Endothelial cell of umbilical vein (primary cell): ENCODE measurements at regions not wholly inside any gene's neighbourhood (a gene's known extent, or its start where the extent isn't known, plus 50 kb on each side); places are given as distances from the start of the nearest gene placed in this dataset.

Experiments used
- CTCF ChIP-seq, 2 donors: IDR thresholded peaks; 1 replicate in 1 of 2; 2 replicates in 1 of 2; pipeline ENCODE4 v1.5.1; 2011; ENCODE audit warnings: low read length in 2 of 2, mild to moderate bottlenecking in 2 of 2, moderate library complexity in 2 of 2, control low read depth in 1 of 2, inconsistent platforms in 1 of 2, low read depth in 1 of 2; ENCODE audit not compliant: insufficient read depth in 1 of 2; ENCODE audit errors: extremely low read depth in 1 of 2
- EZH2 ChIP-seq: IDR thresholded peaks from 2 replicates; pipeline ENCODE4 v1.6.1; 2012; ENCODE audit warnings: borderline replicate concordance, low read depth, mild to moderate bottlenecking, moderate library complexity, low read length, inconsistent platforms; ENCODE audit not compliant: severe bottlenecking
- JUN ChIP-seq: IDR thresholded peaks from 2 replicates; pipeline ENCODE4 v1.6.1; 2011; ENCODE audit warnings: borderline replicate concordance, low read depth; ENCODE audit not compliant: insufficient read length, insufficient read depth
- MYC ChIP-seq: IDR thresholded peaks from one replicate; pipeline ENCODE4 v1.6.1; 2011; ENCODE audit warnings: mild to moderate bottlenecking, low read depth, low read length
- POLR2A ChIP-seq: IDR thresholded peaks from 2 replicates; pipeline ENCODE4 v1.6.1; 2012; ENCODE audit warnings: low read depth, mild to moderate bottlenecking, control low read depth, low read length
- POLR2AphosphoS5 ChIP-seq: IDR thresholded peaks from 2 replicates; pipeline ENCODE4 v1.6.1; 2012; ENCODE audit warnings: low read depth, mild to moderate bottlenecking, control low read depth, low read length, moderate library complexity; ENCODE audit not compliant: insufficient read depth
- TF ChIP-seq, protein P1 (sequence below): IDR thresholded peaks from 2 replicates; pipeline ENCODE4 v1.6.1; 2011; ENCODE audit not compliant: insufficient read depth, insufficient read length

- TF ChIP-seq CTCF (IDR thresholded peaks at IDR 0.05; ENCODE audit: extremely low read depth in 1 of 2, insufficient read depth in 1 of 2, low read depth in 1 of 2, low read length in 2 of 2) (no peak), MYC (no peak), JUN (no peak), EZH2 (no peak), POLR2A (no peak), POLR2AphosphoS5 (no peak)
- TF ChIP-seq, protein P1, sequence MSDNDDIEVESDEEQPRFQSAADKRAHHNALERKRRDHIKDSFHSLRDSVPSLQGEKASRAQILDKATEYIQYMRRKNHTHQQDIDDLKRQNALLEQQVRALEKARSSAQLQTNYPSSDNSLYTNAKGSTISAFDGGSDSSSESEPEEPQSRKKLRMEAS, result no peak
Measured at GRCh38 chr11:83361831-83362230, 75.7 kb upstream of the CCDC90B start.
